ENCODE measurements at regions not wholly inside any gene's neighbourhood (a gene's known extent, or its start where the extent isn't known, plus 50 kb on each side); places are given as distances from the start of the nearest gene placed in this dataset.

DNA sequence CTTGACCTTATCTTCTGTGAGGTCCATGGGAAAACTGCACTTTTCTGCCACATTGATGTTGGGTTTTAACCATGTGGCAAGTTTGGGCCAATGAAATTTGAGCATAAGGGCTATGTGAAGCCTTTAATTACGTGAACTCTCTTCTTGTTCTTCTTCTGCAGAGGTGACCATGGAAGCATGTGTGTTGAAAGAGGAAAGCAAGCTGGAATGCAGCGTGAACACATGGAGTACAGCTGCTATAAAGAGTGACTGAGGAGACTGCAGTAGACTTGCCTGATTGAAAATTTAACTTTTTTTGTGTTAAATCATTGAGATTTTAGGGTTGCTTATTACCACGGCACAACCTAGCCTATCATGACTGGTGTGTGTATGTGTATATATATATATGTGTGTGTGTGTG, 347.3 kb downstream of the ZIC1 start:
- H3K27ac Mint-ChIP-seq (ENCODE audit: unreplicated experiment), result no peak overlapping the region
- peaks cover 17% of the 10 kb centered on the region for H3K4me1 Mint-ChIP-seq
- H3K4me3 Mint-ChIP-seq, result no peak overlapping the region
- peaks cover 2% of the 10 kb centered on the region for H3K9me3 Mint-ChIP-seq
- H3K36me3 Mint-ChIP-seq (ENCODE audit: low read depth), result no peaks in the 10 kb centered on the region
- no peaks in the 10 kb centered on the region for H3K27me3 Mint-ChIP-seq (ENCODE audit: low read depth)
- TF ChIP-seq, protein P1, sequence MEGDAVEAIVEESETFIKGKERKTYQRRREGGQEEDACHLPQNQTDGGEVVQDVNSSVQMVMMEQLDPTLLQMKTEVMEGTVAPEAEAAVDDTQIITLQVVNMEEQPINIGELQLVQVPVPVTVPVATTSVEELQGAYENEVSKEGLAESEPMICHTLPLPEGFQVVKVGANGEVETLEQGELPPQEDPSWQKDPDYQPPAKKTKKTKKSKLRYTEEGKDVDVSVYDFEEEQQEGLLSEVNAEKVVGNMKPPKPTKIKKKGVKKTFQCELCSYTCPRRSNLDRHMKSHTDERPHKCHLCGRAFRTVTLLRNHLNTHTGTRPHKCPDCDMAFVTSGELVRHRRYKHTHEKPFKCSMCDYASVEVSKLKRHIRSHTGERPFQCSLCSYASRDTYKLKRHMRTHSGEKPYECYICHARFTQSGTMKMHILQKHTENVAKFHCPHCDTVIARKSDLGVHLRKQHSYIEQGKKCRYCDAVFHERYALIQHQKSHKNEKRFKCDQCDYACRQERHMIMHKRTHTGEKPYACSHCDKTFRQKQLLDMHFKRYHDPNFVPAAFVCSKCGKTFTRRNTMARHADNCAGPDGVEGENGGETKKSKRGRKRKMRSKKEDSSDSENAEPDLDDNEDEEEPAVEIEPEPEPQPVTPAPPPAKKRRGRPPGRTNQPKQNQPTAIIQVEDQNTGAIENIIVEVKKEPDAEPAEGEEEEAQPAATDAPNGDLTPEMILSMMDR (conservative IDR thresholded peaks at IDR 0.05), result no peak
- DNase-seq (ENCODE audit: low read depth, low spot score), result no peak

DNA sequence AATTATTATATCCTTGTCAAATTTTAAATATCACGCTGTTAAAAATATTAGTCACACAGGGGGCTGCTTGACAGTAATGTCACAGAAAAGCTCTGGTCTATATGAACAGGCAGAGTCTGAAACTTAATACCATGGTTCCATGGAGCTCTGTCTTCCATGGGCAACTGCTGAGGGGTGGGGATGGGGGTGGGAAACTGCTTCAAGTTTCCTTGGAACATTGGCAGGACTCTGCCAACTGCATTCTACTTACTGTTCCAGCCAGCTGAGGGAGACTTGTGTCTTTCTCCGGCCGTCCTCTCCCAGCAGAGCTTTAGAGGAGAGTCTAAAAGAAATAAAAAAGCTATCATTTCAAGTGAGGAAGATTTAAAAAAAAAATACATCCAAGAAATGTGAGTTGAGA, 348.7 kb downstream of the ZIC1 start:
- H3K4me3 Mint-ChIP-seq, result no peak overlapping the region
- no peaks in the 10 kb centered on the region for H3K27me3 Mint-ChIP-seq (ENCODE audit: low read depth)
- H3K4me1 Mint-ChIP-seq, result peaks cover 17% of the 10 kb centered on the region
- DNase-seq (ENCODE audit: low read depth, low spot score), result no peak
- TF ChIP-seq, protein P1 (conservative IDR thresholded peaks at IDR 0.05), result no peak
- no peaks in the 10 kb centered on the region for H3K36me3 Mint-ChIP-seq (ENCODE audit: low read depth)
- peaks cover 2% of the 10 kb centered on the region for H3K9me3 Mint-ChIP-seq
- H3K27ac Mint-ChIP-seq (ENCODE audit: unreplicated experiment), result no peak overlapping the region

DNA sequence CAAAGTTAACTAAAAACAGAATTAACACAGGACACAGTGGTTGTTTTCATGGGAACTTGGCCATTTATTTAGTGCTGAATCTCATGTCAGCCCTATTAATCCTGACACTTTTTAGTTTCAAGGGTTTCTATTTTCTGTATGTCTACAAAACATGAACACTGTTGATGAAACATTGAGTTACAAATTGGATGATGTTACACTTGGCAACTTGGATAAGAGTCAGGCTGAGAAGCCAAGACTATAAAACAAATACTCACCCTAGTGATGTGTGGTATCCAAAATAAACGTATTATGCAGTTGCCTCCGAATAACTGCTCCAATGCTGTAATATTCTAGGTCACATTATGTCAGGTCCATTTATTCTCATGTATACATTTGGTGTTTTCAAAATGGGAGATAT, 349.6 kb downstream of the ZIC1 start:
- Mint-ChIP-seq H3K4me1 (peaks cover 17% of the 10 kb centered on the region), H3K36me3 (ENCODE audit: low read depth) (no peaks in the 10 kb centered on the region), H3K4me3 (no peak overlapping the region), H3K9me3 (peaks cover 2% of the 10 kb centered on the region), H3K27me3 (ENCODE audit: low read depth) (no peaks in the 10 kb centered on the region), H3K27ac (ENCODE audit: unreplicated experiment) (no peak overlapping the region)
- TF ChIP-seq, protein P1 (conservative IDR thresholded peaks at IDR 0.05), result no peak
- no peak for DNase-seq (ENCODE audit: low read depth, low spot score)

DNA sequence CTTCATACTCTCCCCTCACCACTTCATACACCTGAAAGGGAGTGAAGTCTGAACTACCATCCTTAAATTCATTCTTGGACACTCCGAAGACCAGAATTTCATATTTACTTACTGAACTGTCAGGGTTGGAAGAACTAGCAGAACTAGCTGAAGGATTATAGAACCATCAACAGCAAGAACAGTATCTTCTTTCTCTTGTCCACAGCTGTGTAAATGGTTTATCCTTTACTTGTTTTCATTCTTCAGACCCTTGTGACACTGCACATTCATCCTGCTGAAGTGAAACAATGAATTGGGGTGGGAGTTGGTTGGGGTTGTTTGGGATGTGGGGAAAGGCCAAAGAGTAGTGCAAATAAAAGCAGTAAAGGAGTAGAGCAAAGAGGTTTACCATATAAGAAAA, 350.9 kb downstream of the ZIC1 start:
- DNase-seq (ENCODE audit: low read depth, low spot score), result no peak
- H3K27ac Mint-ChIP-seq (ENCODE audit: unreplicated experiment), result no peak overlapping the region
- H3K27me3 Mint-ChIP-seq (ENCODE audit: low read depth), result no peaks in the 10 kb centered on the region
- no peaks in the 10 kb centered on the region for H3K36me3 Mint-ChIP-seq (ENCODE audit: low read depth)
- H3K4me1 Mint-ChIP-seq, result peaks cover 17% of the 10 kb centered on the region
- TF ChIP-seq, protein P1 (conservative IDR thresholded peaks at IDR 0.05), result no peak
- peaks cover 2% of the 10 kb centered on the region for H3K9me3 Mint-ChIP-seq
- no peak overlapping the region for H3K4me3 Mint-ChIP-seq

DNA sequence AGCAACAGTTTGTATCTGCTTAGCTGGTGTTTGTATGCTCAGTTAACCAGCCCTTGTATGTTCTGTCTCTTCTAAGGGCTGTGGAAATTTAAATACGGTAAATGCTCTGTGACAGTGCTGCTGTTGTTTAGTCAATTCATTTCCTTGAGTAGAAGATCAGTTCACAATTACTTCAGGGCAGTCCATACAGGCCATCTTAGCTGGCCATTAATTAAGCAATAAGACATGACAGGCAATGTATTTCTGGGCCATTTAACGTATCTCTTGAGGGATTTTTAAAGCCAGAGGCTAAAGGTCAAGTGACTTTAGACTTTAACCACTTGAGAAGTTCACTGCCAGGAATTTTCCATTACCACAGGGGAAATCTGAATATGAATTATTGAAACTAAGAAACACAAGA, 351.8 kb downstream of the ZIC1 start:
- TF ChIP-seq, protein P1 (conservative IDR thresholded peaks at IDR 0.05), result no peak
- DNase-seq (ENCODE audit: low read depth, low spot score), result no peak
- Mint-ChIP-seq H3K27ac (ENCODE audit: unreplicated experiment) (no peak overlapping the region), H3K4me1 (peaks cover 17% of the 10 kb centered on the region), H3K4me3 (no peak overlapping the region), H3K36me3 (ENCODE audit: low read depth) (no peaks in the 10 kb centered on the region), H3K9me3 (peaks cover 2% of the 10 kb centered on the region), H3K27me3 (ENCODE audit: low read depth) (no peaks in the 10 kb centered on the region)

DNA sequence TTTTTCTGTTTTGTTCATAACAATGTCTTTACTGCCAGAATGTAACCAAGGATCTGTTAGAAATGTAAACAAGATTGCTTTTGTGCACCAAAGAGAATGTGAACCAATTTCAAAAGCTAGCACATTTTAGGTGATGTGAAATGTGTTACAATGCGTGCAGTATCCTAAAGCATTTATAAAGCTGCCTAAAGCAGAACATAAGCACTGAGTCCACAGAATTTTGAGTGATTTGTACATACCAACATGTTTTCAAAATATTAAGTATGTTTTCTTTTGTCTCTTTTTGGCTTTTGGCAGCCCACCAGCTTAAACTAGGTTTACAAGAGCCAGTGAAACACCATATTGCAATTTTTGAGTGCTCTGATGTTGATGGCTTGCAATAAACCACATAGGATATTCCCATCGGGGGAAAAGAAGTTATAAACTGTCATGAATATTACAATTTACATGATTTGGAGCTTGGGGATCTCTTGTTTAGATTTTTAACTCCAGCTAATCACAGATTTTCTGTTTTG, 364.0 kb downstream of the ZIC1 start:
- H3K9me3 Mint-ChIP-seq, result no peaks in the 10 kb centered on the region
- H3K27me3 Mint-ChIP-seq (ENCODE audit: low read depth), result no peaks in the 10 kb centered on the region
- H3K4me1 Mint-ChIP-seq, result no peaks in the 10 kb centered on the region
- TF ChIP-seq, protein P1 (conservative IDR thresholded peaks at IDR 0.05), result no peak
- H3K4me3 Mint-ChIP-seq, result no peak overlapping the region
- no peak for DNase-seq (ENCODE audit: low read depth, low spot score)
- H3K36me3 Mint-ChIP-seq (ENCODE audit: low read depth), result no peaks in the 10 kb centered on the region
- no peak overlapping the region for H3K27ac Mint-ChIP-seq (ENCODE audit: unreplicated experiment)

Measured in neural crest cell (in vitro differentiated cells).